ENCODE measurements at regions not wholly inside any gene's neighbourhood (a gene's known extent, or its start where the extent isn't known, plus 50 kb on each side); places are given as distances from the start of the nearest gene placed in this dataset.

DNA sequence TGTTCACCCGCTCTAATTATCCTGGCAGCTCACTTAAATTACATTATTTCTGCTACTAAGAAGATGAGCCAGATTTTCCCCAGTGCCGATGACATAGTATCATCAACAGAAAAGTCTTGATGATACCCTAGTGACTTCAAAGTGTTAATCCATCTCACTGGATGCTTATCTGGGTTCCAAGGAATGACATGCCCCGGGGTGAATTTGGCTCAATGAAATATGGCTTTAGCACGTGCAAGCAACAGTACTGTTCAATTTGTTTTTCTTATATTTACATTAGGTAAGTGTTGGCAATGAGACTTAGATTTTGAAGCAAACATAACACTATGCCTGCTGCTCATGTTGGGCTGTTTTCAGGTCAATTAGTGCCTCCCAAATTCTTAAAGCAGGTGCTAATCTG, 548.2 kb upstream of the SLITRK1 start:
- intact Hi-C loops (cut with micrococcal nuclease; ENCODE audit: unreplicated experiment), result no loop called here
- H2AFZ ChIP-seq (ENCODE audit: low read length), result no peak overlapping the region
- no peaks in the 10 kb centered on the region for H3K36me3 ChIP-seq (ENCODE audit: insufficient read depth, low read length)
- TF ChIP-seq EZH2phosphoT487 (IDR thresholded peaks at IDR 0.05; ENCODE audit: borderline replicate concordance, low read depth, low read length), result no peak
- TF ChIP-seq, protein P1, sequence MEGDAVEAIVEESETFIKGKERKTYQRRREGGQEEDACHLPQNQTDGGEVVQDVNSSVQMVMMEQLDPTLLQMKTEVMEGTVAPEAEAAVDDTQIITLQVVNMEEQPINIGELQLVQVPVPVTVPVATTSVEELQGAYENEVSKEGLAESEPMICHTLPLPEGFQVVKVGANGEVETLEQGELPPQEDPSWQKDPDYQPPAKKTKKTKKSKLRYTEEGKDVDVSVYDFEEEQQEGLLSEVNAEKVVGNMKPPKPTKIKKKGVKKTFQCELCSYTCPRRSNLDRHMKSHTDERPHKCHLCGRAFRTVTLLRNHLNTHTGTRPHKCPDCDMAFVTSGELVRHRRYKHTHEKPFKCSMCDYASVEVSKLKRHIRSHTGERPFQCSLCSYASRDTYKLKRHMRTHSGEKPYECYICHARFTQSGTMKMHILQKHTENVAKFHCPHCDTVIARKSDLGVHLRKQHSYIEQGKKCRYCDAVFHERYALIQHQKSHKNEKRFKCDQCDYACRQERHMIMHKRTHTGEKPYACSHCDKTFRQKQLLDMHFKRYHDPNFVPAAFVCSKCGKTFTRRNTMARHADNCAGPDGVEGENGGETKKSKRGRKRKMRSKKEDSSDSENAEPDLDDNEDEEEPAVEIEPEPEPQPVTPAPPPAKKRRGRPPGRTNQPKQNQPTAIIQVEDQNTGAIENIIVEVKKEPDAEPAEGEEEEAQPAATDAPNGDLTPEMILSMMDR (conservative IDR thresholded peaks at IDR 0.05; ENCODE audit: low read length), result no peak
- no peak overlapping the region for H3K4me2 ChIP-seq (ENCODE audit: low read length)
- no peaks in the 10 kb centered on the region for H3K9me2 ChIP-seq (ENCODE audit: insufficient read depth, low read length)
- no peaks in the 10 kb centered on the region for H4K20me1 ChIP-seq (ENCODE audit: insufficient read depth, low read length)
- no peaks in the 10 kb centered on the region for H3K9me3 ChIP-seq (ENCODE audit: low read length)
- CTCF ChIA-PET (ENCODE audit: unreplicated experiment), result no interaction called here
- no peak overlapping the region for H3K27ac ChIP-seq (ENCODE audit: low read depth, low read length, poor library complexity, severe bottlenecking)
- no peaks in the 10 kb centered on the region for H3K79me2 ChIP-seq (ENCODE audit: insufficient read depth, low read depth, low read length)
- BruUV-seq (replicated peaks), result no TSS peak
- H3K4me3 ChIP-seq (ENCODE audit: low read depth, low read length, poor library complexity, severe bottlenecking), result no peak overlapping the region
- POLR2A ChIA-PET, result interaction anchor here (0.6 kb wide), 1 partner anchor 1186 kb away, joined by 3 read pairs; no protein-coding TSS in a partner anchor
- H3K4me1 ChIP-seq (ENCODE audit: insufficient read depth, low read length, poor library complexity, severe bottlenecking), result no peaks in the 10 kb centered on the region
- DNase-seq (ENCODE audit: low spot score), result no peak

DNA sequence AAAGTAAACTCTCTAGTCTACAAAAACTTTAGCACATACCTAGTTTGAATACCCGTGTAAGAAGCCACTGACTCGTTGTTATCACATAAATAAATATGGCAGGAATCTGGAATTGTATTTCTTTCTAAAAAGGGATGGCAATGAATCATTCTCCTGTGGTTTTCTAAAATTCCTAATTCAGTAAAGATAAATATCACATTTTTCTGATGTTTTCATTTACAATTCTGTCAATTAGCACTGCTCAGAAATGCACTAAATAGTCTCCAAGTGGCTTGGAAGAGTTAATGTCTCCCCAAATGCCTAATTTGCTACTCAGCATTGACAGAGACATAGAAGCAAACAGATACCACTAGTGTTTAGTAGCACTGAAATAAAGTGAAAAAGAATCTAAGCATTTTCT, 547.7 kb upstream of the SLITRK1 start:
- no peaks in the 10 kb centered on the region for H3K36me3 ChIP-seq (ENCODE audit: insufficient read depth, low read length)
- no peaks in the 10 kb centered on the region for H3K79me2 ChIP-seq (ENCODE audit: insufficient read depth, low read depth, low read length)
- BruUV-seq (replicated peaks), result no TSS peak
- no peak overlapping the region for H2AFZ ChIP-seq (ENCODE audit: low read length)
- ChIA-PET CTCF (ENCODE audit: unreplicated experiment) (no interaction called here), POLR2A (interaction anchor here (0.6 kb wide), 1 partner anchor 529 kb away, joined by 4 read pairs; no protein-coding TSS in a partner anchor)
- no peaks in the 10 kb centered on the region for H3K4me1 ChIP-seq (ENCODE audit: insufficient read depth, low read length, poor library complexity, severe bottlenecking)
- no peak for TF ChIP-seq EZH2phosphoT487 (IDR thresholded peaks at IDR 0.05; ENCODE audit: borderline replicate concordance, low read depth, low read length)
- TF ChIP-seq, protein P1 (conservative IDR thresholded peaks at IDR 0.05; ENCODE audit: low read length), result no peak
- H4K20me1 ChIP-seq (ENCODE audit: insufficient read depth, low read length), result no peaks in the 10 kb centered on the region
- H3K9me3 ChIP-seq (ENCODE audit: low read length), result no peaks in the 10 kb centered on the region
- no peaks in the 10 kb centered on the region for H3K9me2 ChIP-seq (ENCODE audit: insufficient read depth, low read length)
- H3K4me2 ChIP-seq (ENCODE audit: low read length), result no peak overlapping the region
- intact Hi-C loops (cut with micrococcal nuclease; ENCODE audit: unreplicated experiment), result no loop called here
- H3K27ac ChIP-seq (ENCODE audit: low read depth, low read length, poor library complexity, severe bottlenecking), result no peak overlapping the region
- no peak for DNase-seq (ENCODE audit: low spot score)
- no peak overlapping the region for H3K4me3 ChIP-seq (ENCODE audit: low read depth, low read length, poor library complexity, severe bottlenecking)

GRCh38 chr13:84418041-84418440, 535.8 kb upstream of the SLITRK1 start:
- no TSS peak for BruUV-seq (replicated peaks)

More at GRCh38 chr13:84418041-84418440, 535.8 kb upstream of the SLITRK1 start:
- Histone ChIP-seq H3K4me3 (ENCODE audit: low read depth, low read length, poor library complexity, severe bottlenecking) (no peak overlapping the region), H3K36me3 (ENCODE audit: insufficient read depth, low read length) (no peaks in the 10 kb centered on the region), H3K27ac (ENCODE audit: low read depth, low read length, poor library complexity, severe bottlenecking) (no peak overlapping the region), H3K9me3 (ENCODE audit: low read length) (no peaks in the 10 kb centered on the region), H2AFZ (ENCODE audit: low read length) (no peak overlapping the region), H3K4me2 (ENCODE audit: low read length) (no peak overlapping the region), H3K79me2 (ENCODE audit: insufficient read depth, low read depth, low read length) (no peaks in the 10 kb centered on the region), H3K4me1 (ENCODE audit: insufficient read depth, low read length, poor library complexity, severe bottlenecking) (no peaks in the 10 kb centered on the region), H4K20me1 (ENCODE audit: insufficient read depth, low read length) (no peaks in the 10 kb centered on the region), H3K9me2 (ENCODE audit: insufficient read depth, low read length) (no peaks in the 10 kb centered on the region)
- ChIA-PET POLR2A (no interaction called here), CTCF (ENCODE audit: unreplicated experiment) (no interaction called here)
- DNase-seq (ENCODE audit: low spot score), result no peak
- intact Hi-C loops (cut with micrococcal nuclease; ENCODE audit: unreplicated experiment), result no loop called here
- no peak for TF ChIP-seq EZH2phosphoT487 (IDR thresholded peaks at IDR 0.05; ENCODE audit: borderline replicate concordance, low read depth, low read length)
- TF ChIP-seq, protein P1 (conservative IDR thresholded peaks at IDR 0.05; ENCODE audit: low read length), result no peak
